CD4-positive, CD25-positive, alpha-beta regulatory T cell (primary cell): ENCODE measurements at regions not wholly inside any gene's neighbourhood (a gene's known extent, or its start where the extent isn't known, plus 50 kb on each side); places are given as distances from the start of the nearest gene placed in this dataset.
"Not testable (repeated sequence)": the region's sequence is repeated elsewhere in the genome, so short reads cannot be mapped to it uniquely, and the experiment has no call there.

Source experiments
- ATAC-seq, 2 donors: fragments of 150-1000 bp; cut with Tn5 transposase; one replicate each; pipeline ENCODE4 v1.10.0; 2021; ENCODE audit warnings: low read depth in 2 of 2, moderate number of reproducible peaks in 2 of 2, moderate library complexity in 1 of 2
- DNase-seq, 3 donors: peaks; one replicate each; pipeline versions ENCODE4 v3.0.0 to v3.0.0-alpha.2; 2012 to 2022; ENCODE audit warnings: mixed read lengths in 1 of 3
- H3K27ac ChIP-seq: one replicate; pipeline ENCODE4 v1.7.0; 2013; ENCODE audit warnings: mild to moderate bottlenecking, low read length; ENCODE audit not compliant: insufficient read depth, poor library complexity, severe bottlenecking
- H3K27me3 ChIP-seq: one replicate; pipeline ENCODE4 v1.7.0; 2013; ENCODE audit warnings: low read length; ENCODE audit not compliant: control insufficient read depth, insufficient read depth
- H3K36me3 ChIP-seq: one replicate; pipeline ENCODE4 v1.7.0; 2013; ENCODE audit warnings: mild to moderate bottlenecking, low read length, moderate library complexity; ENCODE audit not compliant: control insufficient read depth, insufficient read depth
- H3K4me1 ChIP-seq: 2 replicates; pipeline ENCODE4 v1.7.0; 2013; ENCODE audit warnings: mild to moderate bottlenecking, low read length; ENCODE audit not compliant: insufficient read depth, control insufficient read depth, poor library complexity, severe bottlenecking
- H3K4me3 ChIP-seq: one replicate; pipeline ENCODE4 v1.7.0; 2013; ENCODE audit warnings: low read depth, mild to moderate bottlenecking, low read length, moderate library complexity
- H3K9me3 ChIP-seq, 2 experiments: 1 replicate in 1 of 2; 2 replicates in 1 of 2; pipeline ENCODE4 v1.7.0; 2013; ENCODE audit warnings: low read length in 2 of 2, mild to moderate bottlenecking in 1 of 2, moderate library complexity in 1 of 2; ENCODE audit not compliant: control insufficient read depth in 2 of 2
- H3K27ac Mint-ChIP-seq, 3 donors: one replicate each; pipeline ENCODE4 v1.8.0; 2020 to 2022; ENCODE audit warnings: mild to moderate bottlenecking in 3 of 3, mixed read lengths in 3 of 3, moderate library complexity in 2 of 3
- H3K27me3 Mint-ChIP-seq: one replicate; pipeline ENCODE4 v1.8.0; 2022; ENCODE audit warnings: mild to moderate bottlenecking, mixed read lengths
- H3K36me3 Mint-ChIP-seq: one replicate; pipeline ENCODE4 v1.8.0; 2020; ENCODE audit warnings: mixed read lengths
- H3K4me1 Mint-ChIP-seq, 4 donors: one replicate each; pipeline ENCODE4 v1.8.0; 2020 to 2022; ENCODE audit warnings: mixed read lengths in 4 of 4, mild to moderate bottlenecking in 1 of 4
- H3K4me3 Mint-ChIP-seq, 4 donors: one replicate each; pipeline ENCODE4 v1.8.0; 2020 to 2022; ENCODE audit warnings: mild to moderate bottlenecking in 4 of 4, mixed read lengths in 4 of 4, moderate library complexity in 3 of 4
- H3K9me3 Mint-ChIP-seq, 7 donors: one replicate each; pipeline ENCODE4 v1.8.0; 2020 to 2022; ENCODE audit warnings: mixed read lengths in 7 of 7, mild to moderate bottlenecking in 3 of 7, moderate library complexity in 2 of 7

GRCh38 chr1:157439302-157439954 is 112.9 kb downstream of the FCRL5 start:
- Mint-ChIP-seq H3K27me3 (peaks cover 18% of the 10 kb centered on the region), H3K4me3 (no peak overlapping the region), H3K4me1 (no peaks in the 10 kb centered on the region), H3K36me3 (no peaks in the 10 kb centered on the region), H3K27ac (no peak overlapping the region), H3K9me3 (no peaks in the 10 kb centered on the region)
- Histone ChIP-seq H3K4me3 (no peak overlapping the region), H3K9me3 (no peaks in the 10 kb centered on the region), H3K27me3 (peaks cover 4% of the 10 kb centered on the region), H3K36me3 (no peaks in the 10 kb centered on the region), H3K4me1 (no peaks in the 10 kb centered on the region), H3K27ac (no peak overlapping the region)
- ATAC-seq (no peak), DNase-seq (no peak)

- no peaks in the 10 kb centered on the region for H3K9me3 Mint-ChIP-seq
- peaks cover 5% of the 10 kb centered on the region for H3K27me3 ChIP-seq
- H3K36me3 ChIP-seq, result no peaks in the 10 kb centered on the region
- no peak for ATAC-seq
- no peak overlapping the region for H3K27ac ChIP-seq
- H3K27ac Mint-ChIP-seq, result no peak overlapping the region
- H3K4me3 Mint-ChIP-seq, result no peak overlapping the region
- H3K9me3 ChIP-seq, result no peaks in the 10 kb centered on the region
- H3K4me3 ChIP-seq, result no peak overlapping the region
- peaks cover 18% of the 10 kb centered on the region for H3K27me3 Mint-ChIP-seq
- DNase-seq, result no peak
- H3K4me1 Mint-ChIP-seq, result no peaks in the 10 kb centered on the region
- no peaks in the 10 kb centered on the region for H3K4me1 ChIP-seq
- no peaks in the 10 kb centered on the region for H3K36me3 Mint-ChIP-seq
These were observed 113.7 kb downstream of the FCRL5 start for GRCh38 chr1:157438613-157439012.

- Histone ChIP-seq H3K27me3 (peaks cover 6% of the 10 kb centered on the region), H3K27ac (no peak overlapping the region), H3K4me1 (no peaks in the 10 kb centered on the region), H3K4me3 (no peak overlapping the region), H3K9me3 (no peaks in the 10 kb centered on the region), H3K36me3 (no peaks in the 10 kb centered on the region)
- Mint-ChIP-seq H3K27ac (no peak overlapping the region), H3K4me1 (no peaks in the 10 kb centered on the region), H3K9me3 (no peaks in the 10 kb centered on the region), H3K36me3 (no peaks in the 10 kb centered on the region), H3K4me3 (no peak overlapping the region), H3K27me3 (peaks cover 18% of the 10 kb centered on the region)
- DNase-seq, result no peak
- ATAC-seq, result no peak
These were observed 114.2 kb downstream of the FCRL5 start for GRCh38 chr1:157438146-157438545.

GRCh38 chr1:157437296-157437695 is 115.0 kb downstream of the FCRL5 start:
- H3K9me3 ChIP-seq, result no peaks in the 10 kb centered on the region
- Mint-ChIP-seq H3K27me3 (peaks cover 14% of the 10 kb centered on the region), H3K4me1 (no peaks in the 10 kb centered on the region), H3K27ac (no peak overlapping the region), H3K36me3 (no peaks in the 10 kb centered on the region), H3K4me3 (no peak overlapping the region), H3K9me3 (no peaks in the 10 kb centered on the region)
- DNase-seq (no peak), ATAC-seq (no peak)
- no peak overlapping the region for H3K4me3 ChIP-seq
- H3K4me1 ChIP-seq, result no peaks in the 10 kb centered on the region
- no peak overlapping the region for H3K27ac ChIP-seq
- peaks cover 9% of the 10 kb centered on the region for H3K27me3 ChIP-seq
- H3K36me3 ChIP-seq, result no peaks in the 10 kb centered on the region

- no peaks in the 10 kb centered on the region for H3K4me1 ChIP-seq
- ATAC-seq, result no peak
- H3K27me3 ChIP-seq, result peaks cover 9% of the 10 kb centered on the region
- no peak overlapping the region for H3K4me3 ChIP-seq
- H3K36me3 Mint-ChIP-seq, result no peaks in the 10 kb centered on the region
- DNase-seq, result no peak
- H3K36me3 ChIP-seq, result no peaks in the 10 kb centered on the region
- no peak overlapping the region for H3K27ac ChIP-seq
- no peak overlapping the region for H3K4me3 Mint-ChIP-seq
- H3K27me3 Mint-ChIP-seq, result peaks cover 6% of the 10 kb centered on the region
- no peaks in the 10 kb centered on the region for H3K4me1 Mint-ChIP-seq
- no peaks in the 10 kb centered on the region for H3K9me3 Mint-ChIP-seq
- H3K27ac Mint-ChIP-seq, result no peak overlapping the region
- H3K9me3 ChIP-seq, result no peaks in the 10 kb centered on the region
These were observed 120.6 kb downstream of the FCRL5 start for GRCh38 chr1:157431751-157432150.

GRCh38 chr1:157429601-157430240 is 122.6 kb downstream of the FCRL5 start:
- H3K27ac Mint-ChIP-seq, result no peak overlapping the region
- Histone ChIP-seq H3K9me3 (no peaks in the 10 kb centered on the region), H3K4me3 (no peak overlapping the region), H3K36me3 (no peaks in the 10 kb centered on the region), H3K4me1 (no peaks in the 10 kb centered on the region), H3K27ac (no peak overlapping the region), H3K27me3 (peaks cover 5% of the 10 kb centered on the region)
- no peak for DNase-seq
- peaks cover 6% of the 10 kb centered on the region for H3K27me3 Mint-ChIP-seq
- no peak for ATAC-seq
- H3K4me1 Mint-ChIP-seq, result no peaks in the 10 kb centered on the region
- H3K36me3 Mint-ChIP-seq, result no peaks in the 10 kb centered on the region
- peaks cover 0 to 1% (median 0%) of the 10 kb centered on the region in 7 donors for H3K9me3 Mint-ChIP-seq
- H3K4me3 Mint-ChIP-seq, result no peak overlapping the region

- DNase-seq, H3K4me3 ChIP-seq, H3K4me1 ChIP-seq, ATAC-seq, H3K4me3 Mint-ChIP-seq, H3K9me3 Mint-ChIP-seq, H3K27me3 Mint-ChIP-seq, H3K36me3 Mint-ChIP-seq, H3K36me3 ChIP-seq, H3K27ac Mint-ChIP-seq, H3K27me3 ChIP-seq, H3K9me3 ChIP-seq, H3K4me1 Mint-ChIP-seq, H3K27ac ChIP-seq: not testable (repeated sequence)
These were observed 128.6 kb downstream of the FCRL5 start for GRCh38 chr1:157423764-157424163.
